HCT116 (cell line): ENCODE measurements at regions not wholly inside any gene's neighbourhood (a gene's known extent, or its start where the extent isn't known, plus 50 kb on each side); places are given as distances from the start of the nearest gene placed in this dataset.

Source experiments
- ATAC-seq: fragments of 200-7000 bp; cut with Tn5 transposase; 2 replicates; pipeline ENCODE4 v1.9.1; 2020; ENCODE audit warnings: mild to moderate bottlenecking, moderate library complexity
- BruUV-seq: library from RNA; stranded (reverse); fragments of 400-500 nt; replicated peaks from 2 replicates; lab custom pipeline; 2021; lab: Mats Ljungman, UMichigan
- CTCF ChIA-PET: fragments of 300-600 bp; sonication (Branson Sonifier 250); formaldehyde crosslinking; loops from one replicate; lab custom pipeline; 2021; ENCODE audit warnings: antibody characterized with exemption; lab: Charles Lee
- POLR2A ChIA-PET: fragments of 300-600, 350-600 bp; sonication (Branson Sonifier 250); formaldehyde crosslinking; loops from one replicate; lab custom pipeline; 2021; ENCODE audit warnings: antibody characterized with exemption; lab: Charles Lee
- RAD21 ChIA-PET, 2 experiments: fragments of 300-600 bp; sonication (Branson Sonifier 250); formaldehyde crosslinking; loops; one replicate each; lab custom pipeline; 2023; ENCODE audit warnings: low total read pairs in 2 of 2; ENCODE audit not compliant: uncharacterized antibody in 2 of 2, unreplicated experiment in 2 of 2, low non-redundant PET in 1 of 2; lab: Charles Lee
- DNase-seq: peaks from one replicate; pipeline ENCODE4 v3.0.0-alpha.2; 2010; ENCODE audit warnings: low read depth, low spot score
- H2AFZ ChIP-seq: fragments of 200-600 bp; shearing (Covaris generic), sonication (generic); 2 replicates; pipeline ENCODE4 v1.6.1; 2017; ENCODE audit warnings: low read depth, mixed run types, mixed read lengths, antibody characterized with exemption, low read length; ENCODE audit not compliant: poor library complexity, severe bottlenecking
- H3K27ac ChIP-seq: 2 replicates; pipeline ENCODE4 v1.5.1; 2012; ENCODE audit warnings: low read depth, low read length
- H3K27me3 ChIP-seq: fragments of 200-600 bp; sonication (generic); 2 replicates; pipeline ENCODE4 v1.6.1; 2016; ENCODE audit warnings: mixed run types, low read length, mixed read lengths; ENCODE audit not compliant: insufficient read depth
- H3K36me3 ChIP-seq, 2 experiments: fragments of 200-500 bp in 1 of 2; fragments of 200-600 bp in 1 of 2; sonication (Bioruptor generic) in 1 of 2; sonication (generic) in 1 of 2; 2 replicates each; pipeline versions ENCODE4 v1.5.1 to v1.6.1; 2014 to 2016; ENCODE audit warnings: low read length in 2 of 2, inconsistent platforms in 1 of 2, mixed read lengths in 1 of 2, mixed run types in 1 of 2; ENCODE audit not compliant: insufficient read depth in 2 of 2, control insufficient read depth in 1 of 2
- H3K4me1 ChIP-seq, 2 experiments: fragments of 200-600 bp in 1 of 2; sonication (generic) in 1 of 2; 2 replicates each; pipeline versions ENCODE4 v1.5.1 to v1.6.1; 2012 to 2017; ENCODE audit warnings: low read length in 2 of 2, inconsistent platforms in 1 of 2, mild to moderate bottlenecking in 1 of 2, mixed read lengths in 1 of 2, mixed run types in 1 of 2, moderate library complexity in 1 of 2; ENCODE audit not compliant: insufficient read depth in 2 of 2, control insufficient read depth in 1 of 2
- H3K4me2 ChIP-seq: fragments of 200-600 bp; sonication (generic); 2 replicates; pipeline ENCODE4 v1.6.1; 2017; ENCODE audit warnings: mixed run types, low read length, mixed read lengths
- H3K4me3 ChIP-seq, 2 experiments: fragments of 200-600 bp in 1 of 2; sonication (generic) in 1 of 2; replicated peaks in 1 of 2; 2 replicates each; pipeline ENCODE4 v1.5.1; 2011 to 2016; ENCODE audit warnings: low read length in 2 of 2, control low read depth in 1 of 2, low read depth in 1 of 2, mild to moderate bottlenecking in 1 of 2, mixed read lengths in 1 of 2, mixed run types in 1 of 2
- H3K79me2 ChIP-seq: fragments of 200-600 bp; sonication (generic); 2 replicates; pipeline ENCODE4 v1.6.1; 2017; ENCODE audit warnings: mild to moderate bottlenecking, mixed run types, low read length, moderate library complexity, mixed read lengths; ENCODE audit not compliant: insufficient read depth
- H3K9ac ChIP-seq: fragments of 200-600 bp; sonication (generic); 2 replicates; pipeline ENCODE4 v1.6.1; 2016; ENCODE audit warnings: low read length, mixed read lengths
- H3K9me2 ChIP-seq: fragments of 200-600 bp; sonication (generic), shearing (Covaris generic); 2 replicates; pipeline ENCODE4 v1.6.1; 2017; ENCODE audit warnings: mixed run types, mild to moderate bottlenecking, moderate library complexity; ENCODE audit not compliant: insufficient read depth
- H3K9me3 ChIP-seq, 2 experiments: fragments of 200-500 bp in 1 of 2; fragments of 200-600 bp in 1 of 2; sonication (Bioruptor generic) in 1 of 2; sonication (generic) in 1 of 2; 2 replicates each; pipeline ENCODE4 v1.6.1; 2014 to 2017; ENCODE audit warnings: low read length in 2 of 2, mixed read lengths in 2 of 2, inconsistent platforms in 1 of 2, low read depth in 1 of 2, mild to moderate bottlenecking in 1 of 2, mixed run types in 1 of 2, moderate library complexity in 1 of 2; ENCODE audit not compliant: control insufficient read depth in 1 of 2, insufficient read depth in 1 of 2
- H4K20me1 ChIP-seq: fragments of 200-600 bp; sonication (generic), shearing (Covaris generic); 2 replicates; pipeline ENCODE4 v1.6.1; 2017; ENCODE audit warnings: mixed run types, mild to moderate bottlenecking, moderate library complexity; ENCODE audit not compliant: insufficient read depth
- ATF3 ChIP-seq: IDR thresholded peaks from 2 replicates; pipeline ENCODE4 v1.6.1; 2012
- CEBPB ChIP-seq: IDR thresholded peaks from 2 replicates; pipeline ENCODE4 v1.6.1; 2012; ENCODE audit warnings: low read depth
- CTCF ChIP-seq, 3 experiments: fragments of 200-600 bp in 1 of 3; sonication (generic) in 1 of 3; IDR thresholded peaks in 2 of 3; conservative IDR thresholded peaks in 1 of 3; 2 replicates each; pipeline ENCODE4 v1.5.1; 2012 to 2017; ENCODE audit warnings: low read depth in 2 of 3, low read length in 2 of 3, antibody characterized with exemption in 1 of 3, borderline replicate concordance in 1 of 3, control low read depth in 1 of 3, mild to moderate bottlenecking in 1 of 3, mixed read lengths in 1 of 3, mixed run types in 1 of 3, moderate library complexity in 1 of 3; ENCODE audit not compliant: insufficient read depth in 1 of 3
- EGR1 ChIP-seq: IDR thresholded peaks from 2 replicates; pipeline ENCODE4 v1.6.1; 2012; ENCODE audit warnings: low read depth
- ELF1 ChIP-seq: IDR thresholded peaks from 2 replicates; pipeline ENCODE4 v1.6.1; 2012; ENCODE audit warnings: low read depth, borderline replicate concordance
- POLR2AphosphoS5 ChIP-seq: IDR thresholded peaks from 2 replicates; pipeline ENCODE4 v1.6.1; 2011; ENCODE audit warnings: mild to moderate bottlenecking, low read depth, low read length, moderate library complexity
- REST ChIP-seq: IDR thresholded peaks from 2 replicates; pipeline ENCODE4 v1.6.1; 2012; ENCODE audit warnings: low read depth
- SIN3A ChIP-seq: IDR thresholded peaks from 2 replicates; pipeline ENCODE4 v1.6.1; 2012; ENCODE audit warnings: low read depth
- SP1 ChIP-seq: IDR thresholded peaks from 2 replicates; pipeline ENCODE4 v1.6.1; 2012; ENCODE audit warnings: low read depth
- ZFX ChIP-seq: fragments of 450-650 bp; IDR thresholded peaks from 2 replicates; pipeline ENCODE4 v1.6.1; 2017
- ZNF274 ChIP-seq: fragments of 200-500 bp; sonication (Bioruptor generic); IDR thresholded peaks from 2 replicates; pipeline ENCODE4 v1.6.1; 2014; ENCODE audit warnings: mild to moderate bottlenecking, low read depth, low read length, inconsistent platforms
- intact Hi-C: fragments of 100-400 bp; cut with micrococcal nuclease; formaldehyde crosslinking; loops from 2 replicates; pipeline ENCODE4 v1.10.0; 2022

GRCh38 chr13:111924678-111925075 lies 142.3 kb upstream of the SOX1 start:
- Histone ChIP-seq H3K4me1 (no peaks in the 10 kb centered on the region), H3K79me2 (no peaks in the 10 kb centered on the region), H3K27me3 (peaks cover 30% of the 10 kb centered on the region), H3K4me2 (no peak overlapping the region), H3K36me3 (no peaks in the 10 kb centered on the region), H3K9me3 (no peaks in the 10 kb centered on the region), H4K20me1 (no peaks in the 10 kb centered on the region), H3K27ac (no peak overlapping the region), H3K9me2 (no peaks in the 10 kb centered on the region), H2AFZ (no peak overlapping the region), H3K9ac (no peak overlapping the region), H3K4me3 (no peak overlapping the region)
- ChIA-PET CTCF (no interaction called here), POLR2A (no interaction called here), RAD21 (no interaction called here)
- no peak for ATAC-seq
- DNase-seq = no peak
- TF ChIP-seq POLR2AphosphoS5 (no peak), ATF3 (no peak)
- intact Hi-C loops = no loop called here
- no TSS peak for BruUV-seq

GRCh38 chr13:111925146-111925875 lies 141.6 kb upstream of the SOX1 start:
- ChIA-PET POLR2A (no interaction called here), CTCF (no interaction called here), RAD21 (no interaction called here)
- Histone ChIP-seq H3K4me1 (no peaks in the 10 kb centered on the region), H3K79me2 (no peaks in the 10 kb centered on the region), H2AFZ (no peak overlapping the region), H3K9me2 (no peaks in the 10 kb centered on the region), H3K4me3 (no peak overlapping the region), H3K9me3 (no peaks in the 10 kb centered on the region), H4K20me1 (no peaks in the 10 kb centered on the region), H3K27me3 (peaks cover 27% of the 10 kb centered on the region), H3K36me3 (no peaks in the 10 kb centered on the region), H3K9ac (no peak overlapping the region), H3K27ac (no peak overlapping the region), H3K4me2 (no peak overlapping the region)
- ATAC-seq (no peak), DNase-seq (no peak)
- BruUV-seq = no TSS peak
- no peak for TF ChIP-seq SIN3A
- TF ChIP-seq ZNF274 = no peak
- TF ChIP-seq SP1 = no peak
- no peak for TF ChIP-seq ELF1
- no peak for TF ChIP-seq POLR2AphosphoS5
- TF ChIP-seq CEBPB = no peak
- TF ChIP-seq REST = no peak
- no peak for TF ChIP-seq CTCF (IDR thresholded peaks at IDR 0.05 in 2 of 3, conservative IDR thresholded peaks at IDR 0.05 in 1 of 3; ENCODE audit: borderline replicate concordance in 1 of 3, insufficient read depth in 1 of 3, low read depth in 2 of 3, low read length in 2 of 3)
- no peak for TF ChIP-seq ZFX
- TF ChIP-seq EGR1 = no peak
- intact Hi-C loops = no loop called here
